ENCODE measurements at regions not wholly inside any gene's neighbourhood (a gene's known extent, or its start where the extent isn't known, plus 50 kb on each side); places are given as distances from the start of the nearest gene placed in this dataset.

DNA sequence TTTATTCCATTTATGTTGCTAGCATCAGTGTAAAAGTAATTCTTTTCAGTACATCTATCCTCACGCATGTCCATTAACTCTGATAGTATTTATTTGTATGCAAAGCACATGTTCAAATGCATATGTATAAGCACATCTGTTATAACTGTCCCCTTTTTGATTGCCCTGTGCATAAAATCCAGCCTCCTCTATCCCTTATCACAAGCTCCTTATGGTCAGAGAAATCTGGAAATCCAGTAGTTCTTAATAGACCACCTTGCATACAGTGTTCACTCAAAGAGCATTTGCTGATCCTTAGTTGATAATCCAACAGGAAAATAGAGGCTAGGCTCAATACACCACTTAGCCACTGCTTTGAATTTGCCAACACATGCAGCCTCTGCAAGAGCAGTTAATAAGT is 443.5 kb downstream of the AASDHPPT start:
- no peak for FAIRE-seq

DNA sequence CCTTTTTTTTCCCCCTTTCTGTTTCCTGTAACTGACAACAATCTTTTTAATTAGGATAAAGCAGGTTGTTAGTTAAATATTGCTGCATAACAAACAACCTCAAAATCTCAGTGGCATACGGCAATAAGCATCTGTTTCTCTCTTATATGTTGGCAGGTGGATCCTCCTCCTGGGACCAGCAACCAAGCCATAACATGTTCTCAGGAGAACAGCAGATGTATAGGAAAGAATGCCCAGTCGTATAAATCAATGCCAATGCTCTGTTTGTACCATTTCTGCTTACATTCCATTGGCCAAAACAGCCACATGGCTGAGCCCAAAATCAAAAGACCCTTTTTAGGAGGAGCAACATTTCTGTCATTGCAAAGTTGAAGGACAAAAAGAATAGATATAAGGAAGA is 445.7 kb downstream of the AASDHPPT start:
- POLR2A ChIA-PET, result no interaction called here
- BruUV-seq (replicated peaks), result no TSS peak
- dilution Hi-C loops (cut with MboI; ENCODE audit: extremely low pct_ligation_motif_present, low sequenced_read_pairs), result no loop called here

More for the DNA sequence above, 443.5 kb downstream of the AASDHPPT start:
- Histone ChIP-seq H3K9me3 (replicated peaks; ENCODE audit: control insufficient read depth, insufficient read depth, low read length) (no peaks in the 10 kb centered on the region), H3K27ac (ENCODE audit: insufficient read depth, low read depth, low read length) (no peak overlapping the region), H3K4me1 (ENCODE audit: control insufficient read depth, extremely low read depth, insufficient read depth, low read length) (no peaks in the 10 kb centered on the region), H3K4me3 (replicated peaks in 1 of 3; ENCODE audit: insufficient read depth in 1 of 3, low read depth in 1 of 3, low read length in 3 of 3) (no peak overlapping the region), H3K4me2 (ENCODE audit: insufficient read depth, low read length) (no peak overlapping the region), H3K79me2 (ENCODE audit: control insufficient read depth, insufficient read depth, low read length) (no peaks in the 10 kb centered on the region), H3K36me3 (ENCODE audit: control insufficient read depth in 2 of 2, extremely low read depth in 1 of 2, insufficient read depth in 2 of 2, low read length in 2 of 2) (no peaks in the 10 kb centered on the region), H2AFZ (ENCODE audit: low read depth, low read length) (no peak overlapping the region), H3K9me1 (replicated peaks; ENCODE audit: control insufficient read depth, extremely low read depth, insufficient read depth, low read length) (no peaks in the 10 kb centered on the region), H3K9ac (replicated peaks; ENCODE audit: extremely low read depth, insufficient read depth, low read length) (no peak overlapping the region), H4K20me1 (replicated peaks; ENCODE audit: control insufficient read depth, extremely low read depth, insufficient read depth, low read length) (no peaks in the 10 kb centered on the region), H3K27me3 (ENCODE audit: control insufficient read depth in 2 of 2, insufficient read depth in 2 of 2, low read length in 2 of 2) (no peaks in the 10 kb centered on the region)
- BruUV-seq (replicated peaks), result no TSS peak
- POLR2A ChIA-PET, result no interaction called here
- TF ChIP-seq POLR2A (IDR thresholded peaks at IDR 0.05; ENCODE audit: low read depth, low read length) (no peak), FOS (IDR thresholded peaks at IDR 0.05; ENCODE audit: borderline replicate concordance, insufficient read depth, low read length) (no peak), POLR2AphosphoS5 (IDR thresholded peaks at IDR 0.05; ENCODE audit: insufficient read depth, low read depth, low read length) (no peak), EZH2 (IDR thresholded peaks at IDR 0.05; ENCODE audit: borderline replicate concordance, low read depth, low read length, severe bottlenecking) (no peak)
- TF ChIP-seq, protein P1, sequence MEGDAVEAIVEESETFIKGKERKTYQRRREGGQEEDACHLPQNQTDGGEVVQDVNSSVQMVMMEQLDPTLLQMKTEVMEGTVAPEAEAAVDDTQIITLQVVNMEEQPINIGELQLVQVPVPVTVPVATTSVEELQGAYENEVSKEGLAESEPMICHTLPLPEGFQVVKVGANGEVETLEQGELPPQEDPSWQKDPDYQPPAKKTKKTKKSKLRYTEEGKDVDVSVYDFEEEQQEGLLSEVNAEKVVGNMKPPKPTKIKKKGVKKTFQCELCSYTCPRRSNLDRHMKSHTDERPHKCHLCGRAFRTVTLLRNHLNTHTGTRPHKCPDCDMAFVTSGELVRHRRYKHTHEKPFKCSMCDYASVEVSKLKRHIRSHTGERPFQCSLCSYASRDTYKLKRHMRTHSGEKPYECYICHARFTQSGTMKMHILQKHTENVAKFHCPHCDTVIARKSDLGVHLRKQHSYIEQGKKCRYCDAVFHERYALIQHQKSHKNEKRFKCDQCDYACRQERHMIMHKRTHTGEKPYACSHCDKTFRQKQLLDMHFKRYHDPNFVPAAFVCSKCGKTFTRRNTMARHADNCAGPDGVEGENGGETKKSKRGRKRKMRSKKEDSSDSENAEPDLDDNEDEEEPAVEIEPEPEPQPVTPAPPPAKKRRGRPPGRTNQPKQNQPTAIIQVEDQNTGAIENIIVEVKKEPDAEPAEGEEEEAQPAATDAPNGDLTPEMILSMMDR (IDR thresholded peaks at IDR 0.05; ENCODE audit: extremely low read depth in 1 of 2, insufficient read depth in 1 of 2, low read depth in 1 of 2, low read length in 2 of 2), result no peak
- TF ChIP-seq, protein P2, sequence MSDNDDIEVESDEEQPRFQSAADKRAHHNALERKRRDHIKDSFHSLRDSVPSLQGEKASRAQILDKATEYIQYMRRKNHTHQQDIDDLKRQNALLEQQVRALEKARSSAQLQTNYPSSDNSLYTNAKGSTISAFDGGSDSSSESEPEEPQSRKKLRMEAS (IDR thresholded peaks at IDR 0.05; ENCODE audit: insufficient read depth, insufficient read length), result no peak
- CTCF ChIA-PET, result no interaction called here
- dilution Hi-C loops (cut with MboI; ENCODE audit: extremely low pct_ligation_motif_present, low sequenced_read_pairs), result no loop called here
- intact Hi-C loops (cut with micrococcal nuclease), result no loop called here
- no peak for DNase-seq (ENCODE audit: low read depth, low spot score)

More for the DNA sequence above, 445.7 kb downstream of the AASDHPPT start:
- Histone ChIP-seq H3K9ac (replicated peaks; ENCODE audit: extremely low read depth, insufficient read depth, low read length) (no peak overlapping the region), H4K20me1 (replicated peaks; ENCODE audit: control insufficient read depth, extremely low read depth, insufficient read depth, low read length) (no peaks in the 10 kb centered on the region), H3K9me3 (replicated peaks; ENCODE audit: control insufficient read depth, insufficient read depth, low read length) (no peaks in the 10 kb centered on the region), H3K27ac (ENCODE audit: insufficient read depth, low read depth, low read length) (no peak overlapping the region), H3K79me2 (ENCODE audit: control insufficient read depth, insufficient read depth, low read length) (no peaks in the 10 kb centered on the region), H3K4me1 (ENCODE audit: control insufficient read depth, extremely low read depth, insufficient read depth, low read length) (no peaks in the 10 kb centered on the region), H3K4me3 (replicated peaks in 1 of 3; ENCODE audit: insufficient read depth in 1 of 3, low read depth in 1 of 3, low read length in 3 of 3) (no peak overlapping the region), H3K27me3 (ENCODE audit: control insufficient read depth in 2 of 2, insufficient read depth in 2 of 2, low read length in 2 of 2) (no peaks in the 10 kb centered on the region), H3K4me2 (ENCODE audit: insufficient read depth, low read length) (no peak overlapping the region), H2AFZ (ENCODE audit: low read depth, low read length) (no peak overlapping the region), H3K36me3 (ENCODE audit: control insufficient read depth in 2 of 2, extremely low read depth in 1 of 2, insufficient read depth in 2 of 2, low read length in 2 of 2) (no peaks in the 10 kb centered on the region), H3K9me1 (replicated peaks; ENCODE audit: control insufficient read depth, extremely low read depth, insufficient read depth, low read length) (no peaks in the 10 kb centered on the region)
- TF ChIP-seq, protein P2 (IDR thresholded peaks at IDR 0.05; ENCODE audit: insufficient read depth, insufficient read length), result no peak
- TF ChIP-seq, protein P1 (IDR thresholded peaks at IDR 0.05; ENCODE audit: extremely low read depth in 1 of 2, insufficient read depth in 1 of 2, low read depth in 1 of 2, low read length in 2 of 2), result no peak
- TF ChIP-seq EZH2 (IDR thresholded peaks at IDR 0.05; ENCODE audit: borderline replicate concordance, low read depth, low read length, severe bottlenecking) (no peak), POLR2AphosphoS5 (IDR thresholded peaks at IDR 0.05; ENCODE audit: insufficient read depth, low read depth, low read length) (no peak), MYC (IDR thresholded peaks at IDR 0.05; ENCODE audit: low read depth, low read length) (no peak), GATA2 (IDR thresholded peaks at IDR 0.05; ENCODE audit: insufficient read depth, insufficient read length, low read depth, low read length) (no peak), FOS (IDR thresholded peaks at IDR 0.05; ENCODE audit: borderline replicate concordance, insufficient read depth, low read length) (no peak), JUN (IDR thresholded peaks at IDR 0.05; ENCODE audit: borderline replicate concordance, insufficient read depth, insufficient read length, low read depth) (no peak), POLR2A (IDR thresholded peaks at IDR 0.05; ENCODE audit: low read depth, low read length) (no peak)
- FAIRE-seq (no peak), DNase-seq (ENCODE audit: low read depth, low spot score) (no peak)
- intact Hi-C loops (cut with micrococcal nuclease), result no loop called here
- CTCF ChIA-PET, result no interaction called here

Data from endothelial cell of umbilical vein (primary cell).